ENCODE measurements at regions not wholly inside any gene's neighbourhood (a gene's known extent, or its start where the extent isn't known, plus 50 kb on each side); places are given as distances from the start of the nearest gene placed in this dataset.

GRCh38 chr7:85426487-85426960 lies 239.7 kb upstream of the SEMA3D start:
- TF ChIP-seq, protein P1, sequence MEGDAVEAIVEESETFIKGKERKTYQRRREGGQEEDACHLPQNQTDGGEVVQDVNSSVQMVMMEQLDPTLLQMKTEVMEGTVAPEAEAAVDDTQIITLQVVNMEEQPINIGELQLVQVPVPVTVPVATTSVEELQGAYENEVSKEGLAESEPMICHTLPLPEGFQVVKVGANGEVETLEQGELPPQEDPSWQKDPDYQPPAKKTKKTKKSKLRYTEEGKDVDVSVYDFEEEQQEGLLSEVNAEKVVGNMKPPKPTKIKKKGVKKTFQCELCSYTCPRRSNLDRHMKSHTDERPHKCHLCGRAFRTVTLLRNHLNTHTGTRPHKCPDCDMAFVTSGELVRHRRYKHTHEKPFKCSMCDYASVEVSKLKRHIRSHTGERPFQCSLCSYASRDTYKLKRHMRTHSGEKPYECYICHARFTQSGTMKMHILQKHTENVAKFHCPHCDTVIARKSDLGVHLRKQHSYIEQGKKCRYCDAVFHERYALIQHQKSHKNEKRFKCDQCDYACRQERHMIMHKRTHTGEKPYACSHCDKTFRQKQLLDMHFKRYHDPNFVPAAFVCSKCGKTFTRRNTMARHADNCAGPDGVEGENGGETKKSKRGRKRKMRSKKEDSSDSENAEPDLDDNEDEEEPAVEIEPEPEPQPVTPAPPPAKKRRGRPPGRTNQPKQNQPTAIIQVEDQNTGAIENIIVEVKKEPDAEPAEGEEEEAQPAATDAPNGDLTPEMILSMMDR (conservative IDR thresholded peaks at IDR 0.05 in 1 of 2, IDR thresholded peaks at IDR 0.05 in 1 of 2; ENCODE audit: low read depth in 1 of 2, low read length in 2 of 2), result no peak
- no peak for TF ChIP-seq EZH2 (IDR thresholded peaks at IDR 0.05; ENCODE audit: low read length, missing control alignments)
